Peyer's patch (tissue), 4 donors: ENCODE measurements at regions not wholly inside any gene's neighbourhood (a gene's known extent, or its start where the extent isn't known, plus 50 kb on each side); places are given as distances from the start of the nearest gene placed in this dataset.

ENCODE experiments used
- DNase-seq, 3 donors: peaks; one replicate each; pipeline ENCODE4 v3.0.0-alpha.2; 2017 to 2019
- H3K27ac ChIP-seq, 4 donors: fragments of 200-600 bp; sonication (generic); one replicate each; pipeline ENCODE4 v1.5.1; 2016 to 2019
- H3K27me3 ChIP-seq, 2 donors: fragments of 200-600 bp; sonication (generic); one replicate each; pipeline ENCODE4 v1.5.1; 2019
- H3K36me3 ChIP-seq, 3 donors: fragments of 200-600 bp; sonication (generic); one replicate each; pipeline ENCODE4 v1.5.1; 2016 to 2019
- H3K4me1 ChIP-seq, 4 donors: fragments of 200-600 bp; sonication (generic); one replicate each; pipeline ENCODE4 v1.5.1; 2016 to 2019
- H3K4me3 ChIP-seq, 4 donors: fragments of 200-600 bp; sonication (generic); 1 replicate in 3 of 4; 2 replicates in 1 of 4; pipeline ENCODE4 v1.5.1; 2016 to 2019; ENCODE audit warnings: mild to moderate bottlenecking in 1 of 4
- H3K9me3 ChIP-seq, 4 donors: fragments of 200-600 bp; sonication (generic); one replicate each; pipeline ENCODE4 v1.5.1; 2016 to 2019; ENCODE audit warnings: mild to moderate bottlenecking in 1 of 4
- POLR2A ChIP-seq, 2 donors: fragments of 450-650 bp; IDR thresholded peaks; one replicate each; pipeline ENCODE4 v1.5.1; 2017; ENCODE audit warnings: antibody characterized with exemption in 2 of 2, mild to moderate bottlenecking in 2 of 2, moderate library complexity in 2 of 2
- TF ChIP-seq, protein P1 (sequence below), 6 experiments: fragments of 450-650 bp in 4 of 6; fragments of 200-600 bp in 2 of 6; sonication (generic) in 1 of 6; IDR thresholded peaks; one replicate each; pipeline ENCODE4 v1.5.1; 2017 to 2019; ENCODE audit warnings: antibody characterized with exemption in 6 of 6, mild to moderate bottlenecking in 3 of 6, moderate library complexity in 1 of 6

DNA sequence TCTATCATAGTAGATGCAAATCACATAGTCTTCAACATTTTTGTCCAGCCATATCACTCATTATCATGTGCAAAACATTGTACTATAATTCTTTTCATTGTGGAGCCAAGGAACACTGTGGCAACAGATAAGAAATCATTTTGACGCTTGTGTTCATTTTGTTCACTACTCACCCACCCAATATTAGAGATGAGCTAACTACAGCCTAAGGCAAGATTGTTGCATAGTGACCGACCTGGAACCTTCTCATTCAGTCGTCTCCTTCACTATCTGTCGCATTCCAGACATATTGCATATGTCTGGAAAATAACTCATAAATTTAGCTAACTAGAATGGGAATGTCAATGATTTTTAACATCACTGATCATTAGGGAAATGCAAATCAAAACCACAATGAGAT is 270.3 kb downstream of the CGGBP1 start:
- Histone ChIP-seq H3K4me1 (peaks cover 0 to 7% (median 0%) of the 10 kb centered on the region in 4 donors), H3K27me3 (no peaks in the 10 kb centered on the region), H3K4me3 (no peak overlapping the region), H3K27ac (no peak overlapping the region), H3K9me3 (no peaks in the 10 kb centered on the region), H3K36me3 (no peaks in the 10 kb centered on the region)
- DNase-seq, result no peak
- TF ChIP-seq, protein P1, sequence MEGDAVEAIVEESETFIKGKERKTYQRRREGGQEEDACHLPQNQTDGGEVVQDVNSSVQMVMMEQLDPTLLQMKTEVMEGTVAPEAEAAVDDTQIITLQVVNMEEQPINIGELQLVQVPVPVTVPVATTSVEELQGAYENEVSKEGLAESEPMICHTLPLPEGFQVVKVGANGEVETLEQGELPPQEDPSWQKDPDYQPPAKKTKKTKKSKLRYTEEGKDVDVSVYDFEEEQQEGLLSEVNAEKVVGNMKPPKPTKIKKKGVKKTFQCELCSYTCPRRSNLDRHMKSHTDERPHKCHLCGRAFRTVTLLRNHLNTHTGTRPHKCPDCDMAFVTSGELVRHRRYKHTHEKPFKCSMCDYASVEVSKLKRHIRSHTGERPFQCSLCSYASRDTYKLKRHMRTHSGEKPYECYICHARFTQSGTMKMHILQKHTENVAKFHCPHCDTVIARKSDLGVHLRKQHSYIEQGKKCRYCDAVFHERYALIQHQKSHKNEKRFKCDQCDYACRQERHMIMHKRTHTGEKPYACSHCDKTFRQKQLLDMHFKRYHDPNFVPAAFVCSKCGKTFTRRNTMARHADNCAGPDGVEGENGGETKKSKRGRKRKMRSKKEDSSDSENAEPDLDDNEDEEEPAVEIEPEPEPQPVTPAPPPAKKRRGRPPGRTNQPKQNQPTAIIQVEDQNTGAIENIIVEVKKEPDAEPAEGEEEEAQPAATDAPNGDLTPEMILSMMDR (IDR thresholded peaks at IDR 0.05), result no peak
- TF ChIP-seq POLR2A (IDR thresholded peaks at IDR 0.05), result no peak

DNA sequence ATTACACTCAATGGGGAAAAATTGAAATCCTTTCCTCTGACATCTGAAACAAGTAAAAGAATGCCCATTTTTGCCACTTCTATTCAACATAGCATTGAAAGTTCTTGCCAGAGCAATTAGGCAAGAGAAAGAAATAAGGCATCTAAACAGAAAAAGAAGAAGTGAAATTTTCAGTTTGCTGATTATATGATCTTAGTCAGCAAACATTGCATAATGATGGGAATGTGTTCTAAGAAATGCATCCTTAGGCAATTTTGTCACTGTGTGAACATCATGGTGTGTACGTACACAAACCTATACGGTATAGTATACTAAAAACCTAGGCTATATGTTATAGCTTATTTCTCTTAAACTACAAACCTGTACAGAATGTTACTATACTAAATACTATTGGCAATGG is 278.0 kb downstream of the CGGBP1 start:
- TF ChIP-seq, protein P1 (IDR thresholded peaks at IDR 0.05), result no peak
- no peak for TF ChIP-seq POLR2A (IDR thresholded peaks at IDR 0.05)
- Histone ChIP-seq H3K27ac (no peak overlapping the region), H3K36me3 (no peaks in the 10 kb centered on the region), H3K4me3 (no peak overlapping the region), H3K9me3 (peaks cover 0 to 6% (median 0%) of the 10 kb centered on the region in 4 donors), H3K27me3 (no peaks in the 10 kb centered on the region), H3K4me1 (no peaks in the 10 kb centered on the region)
- DNase-seq, result no peak

DNA sequence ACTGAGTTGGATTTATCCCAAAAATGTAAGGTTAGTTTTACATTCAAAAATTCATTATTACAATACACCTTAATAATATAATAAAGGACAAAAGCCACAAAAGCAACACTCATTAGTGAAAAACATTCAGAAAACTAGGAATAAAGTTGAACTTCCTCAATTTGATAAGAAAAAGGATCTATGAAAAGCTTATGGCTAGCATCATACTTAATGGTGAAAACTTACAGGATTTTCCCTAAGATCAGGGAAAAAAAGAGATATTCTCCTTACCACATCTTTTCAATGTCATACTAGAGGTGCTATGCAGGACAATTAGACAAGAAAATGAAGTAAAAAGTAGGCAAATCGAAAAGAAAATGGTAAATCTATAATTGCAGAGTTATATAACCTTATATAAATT is 279.9 kb downstream of the CGGBP1 start:
- H3K36me3 ChIP-seq, result no peaks in the 10 kb centered on the region
- H3K27me3 ChIP-seq, result no peaks in the 10 kb centered on the region
- TF ChIP-seq POLR2A (IDR thresholded peaks at IDR 0.05), result no peak
- TF ChIP-seq, protein P1 (IDR thresholded peaks at IDR 0.05), result no peak
- no peak for DNase-seq
- H3K9me3 ChIP-seq, result peaks cover 0 to 6% (median 0%) of the 10 kb centered on the region in 4 donors
- no peak overlapping the region for H3K27ac ChIP-seq
- H3K4me1 ChIP-seq, result no peaks in the 10 kb centered on the region
- H3K4me3 ChIP-seq, result no peak overlapping the region

DNA sequence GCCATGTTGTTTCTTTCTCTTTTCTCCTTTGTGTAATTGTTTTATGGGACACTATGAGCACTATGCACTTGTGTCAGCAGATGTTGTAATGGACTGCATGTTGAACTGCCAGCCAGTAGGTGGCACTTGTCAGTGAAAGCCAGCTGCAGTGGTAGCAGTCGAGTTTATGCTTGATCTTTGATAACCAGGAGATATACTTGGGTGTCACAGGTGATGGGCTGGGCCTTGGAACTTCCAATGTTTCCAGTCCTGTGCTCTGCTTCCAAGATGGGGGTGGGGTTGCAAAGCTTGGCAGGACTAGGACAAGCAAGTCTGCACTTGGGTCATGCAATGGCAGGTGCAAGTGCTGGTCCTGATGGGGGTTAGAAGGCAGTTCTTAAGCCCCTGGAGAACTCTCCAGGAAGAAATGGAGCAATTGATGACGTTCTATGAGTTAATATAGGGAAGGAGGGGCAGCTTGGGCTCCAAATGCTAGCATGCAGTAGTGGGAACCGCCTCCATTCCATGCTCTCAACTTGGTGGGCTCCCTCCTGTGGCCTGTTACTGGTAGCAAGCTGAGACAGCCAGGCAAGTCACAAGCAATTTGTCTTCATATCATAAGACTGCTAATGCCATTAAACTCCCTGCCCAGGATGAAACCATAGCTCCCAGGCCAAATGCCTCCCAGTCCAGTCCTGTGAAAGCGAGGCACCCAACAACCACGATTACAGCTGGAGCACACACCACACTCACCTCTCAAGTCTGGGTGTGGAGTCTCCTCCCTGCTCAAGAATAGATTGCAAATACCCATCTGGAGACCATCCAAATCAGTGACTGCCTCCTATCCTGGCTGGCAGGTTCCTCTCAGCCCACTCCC is 287.2 kb downstream of the CGGBP1 start:
- H3K27me3 ChIP-seq, result no peaks in the 10 kb centered on the region
- H3K9me3 ChIP-seq, result peaks cover 0 to under 1% (median 0%) of the 10 kb centered on the region in 4 donors
- no peaks in the 10 kb centered on the region for H3K36me3 ChIP-seq
- TF ChIP-seq, protein P1 (IDR thresholded peaks at IDR 0.05), result peak in 4 of 6 experiments; percentile 42 to 62 (median 58)
- TF ChIP-seq POLR2A (IDR thresholded peaks at IDR 0.05), result no peak
- no peaks in the 10 kb centered on the region for H3K4me1 ChIP-seq
- H3K4me3 ChIP-seq, result no peak overlapping the region
- DNase-seq, result peak in 1 of 3 donors; percentile 55
- H3K27ac ChIP-seq, result no peak overlapping the region

DNA sequence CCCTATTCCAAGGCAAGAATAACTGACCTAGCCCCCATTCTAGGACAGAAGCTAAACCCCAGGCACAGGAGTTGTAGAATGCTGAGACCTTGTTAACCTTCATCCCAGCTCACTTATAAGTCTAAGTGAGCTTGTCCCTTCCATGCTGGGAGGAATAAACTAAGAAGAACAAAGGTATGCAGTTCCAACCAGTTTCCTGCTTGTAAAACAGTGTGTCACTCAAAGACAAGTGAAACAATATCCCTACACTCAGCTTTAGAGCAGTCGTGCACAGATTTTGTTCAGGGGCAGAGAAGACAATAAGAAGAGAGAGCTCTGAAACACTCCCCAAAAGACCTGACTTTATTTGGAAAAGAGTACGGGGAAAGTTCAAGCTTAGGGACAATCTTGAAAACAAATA is 292.1 kb downstream of the CGGBP1 start:
- H3K4me1 ChIP-seq, result no peaks in the 10 kb centered on the region
- H3K27me3 ChIP-seq, result no peaks in the 10 kb centered on the region
- no peak overlapping the region for H3K4me3 ChIP-seq
- H3K36me3 ChIP-seq, result no peaks in the 10 kb centered on the region
- no peaks in the 10 kb centered on the region for H3K9me3 ChIP-seq
- TF ChIP-seq, protein P1 (IDR thresholded peaks at IDR 0.05), result no peak
- TF ChIP-seq POLR2A (IDR thresholded peaks at IDR 0.05), result no peak
- H3K27ac ChIP-seq, result no peak overlapping the region
- no peak for DNase-seq
